ENCODE measurements at regions not wholly inside any gene's neighbourhood (a gene's known extent, or its start where the extent isn't known, plus 50 kb on each side); places are given as distances from the start of the nearest gene placed in this dataset.
"Not testable (repeated sequence)": the region's sequence is repeated elsewhere in the genome, so short reads cannot be mapped to it uniquely, and the experiment has no call there.

- TF ChIP-seq, protein P1, sequence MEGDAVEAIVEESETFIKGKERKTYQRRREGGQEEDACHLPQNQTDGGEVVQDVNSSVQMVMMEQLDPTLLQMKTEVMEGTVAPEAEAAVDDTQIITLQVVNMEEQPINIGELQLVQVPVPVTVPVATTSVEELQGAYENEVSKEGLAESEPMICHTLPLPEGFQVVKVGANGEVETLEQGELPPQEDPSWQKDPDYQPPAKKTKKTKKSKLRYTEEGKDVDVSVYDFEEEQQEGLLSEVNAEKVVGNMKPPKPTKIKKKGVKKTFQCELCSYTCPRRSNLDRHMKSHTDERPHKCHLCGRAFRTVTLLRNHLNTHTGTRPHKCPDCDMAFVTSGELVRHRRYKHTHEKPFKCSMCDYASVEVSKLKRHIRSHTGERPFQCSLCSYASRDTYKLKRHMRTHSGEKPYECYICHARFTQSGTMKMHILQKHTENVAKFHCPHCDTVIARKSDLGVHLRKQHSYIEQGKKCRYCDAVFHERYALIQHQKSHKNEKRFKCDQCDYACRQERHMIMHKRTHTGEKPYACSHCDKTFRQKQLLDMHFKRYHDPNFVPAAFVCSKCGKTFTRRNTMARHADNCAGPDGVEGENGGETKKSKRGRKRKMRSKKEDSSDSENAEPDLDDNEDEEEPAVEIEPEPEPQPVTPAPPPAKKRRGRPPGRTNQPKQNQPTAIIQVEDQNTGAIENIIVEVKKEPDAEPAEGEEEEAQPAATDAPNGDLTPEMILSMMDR (IDR thresholded peaks at IDR 0.05; ENCODE audit: extremely low read depth in 1 of 2, insufficient read depth in 1 of 2, low read depth in 1 of 2, low read length in 2 of 2), result not testable (repeated sequence)
- not testable (repeated sequence) for TF ChIP-seq JUN (IDR thresholded peaks at IDR 0.05; ENCODE audit: borderline replicate concordance, insufficient read depth, insufficient read length, low read depth); FOS (IDR thresholded peaks at IDR 0.05; ENCODE audit: borderline replicate concordance, insufficient read depth, low read length); EZH2 (IDR thresholded peaks at IDR 0.05; ENCODE audit: borderline replicate concordance, low read depth, low read length, severe bottlenecking); POLR2AphosphoS5 (IDR thresholded peaks at IDR 0.05; ENCODE audit: insufficient read depth, low read depth, low read length); POLR2A (IDR thresholded peaks at IDR 0.05; ENCODE audit: low read depth, low read length)
These were observed 135.0 kb upstream of the CCND2 start for GRCh38 chr12:4138532-4138931.

All from endothelial cell of umbilical vein (primary cell).